RWPE2 (cell line): ENCODE measurements at regions not wholly inside any gene's neighbourhood (a gene's known extent, or its start where the extent isn't known, plus 50 kb on each side); places are given as distances from the start of the nearest gene placed in this dataset.

ENCODE experiments used
- ATAC-seq: fragments of 200-7000 bp; cut with Tn5 transposase; 3 replicates; pipeline ENCODE4 v1.9.1; 2021; ENCODE audit warnings: low read depth
- DNase-seq: peaks from one replicate; pipeline ENCODE4 v3.0.0-alpha.2; 2020; ENCODE audit warnings: low spot score
- H3K27ac ChIP-seq: fragments of 450-650 bp; 2 replicates; pipeline ENCODE4 v1.5.1; 2017; ENCODE audit warnings: mild to moderate bottlenecking; ENCODE audit not compliant: poor library complexity, severe bottlenecking
- H3K27me3 ChIP-seq: fragments of 250-450 bp; sonication (Bioruptor Pico); 2 replicates; pipeline ENCODE4 v1.5.1; 2021; ENCODE audit warnings: mild to moderate bottlenecking, moderate library complexity; ENCODE audit not compliant: insufficient read depth, poor library complexity, severe bottlenecking
- H3K36me3 ChIP-seq: fragments of 250-450 bp; sonication (Bioruptor Pico); 2 replicates; pipeline ENCODE4 v1.5.1; 2020; ENCODE audit warnings: low read depth, mild to moderate bottlenecking, moderate library complexity
- H3K4me1 ChIP-seq: fragments of 250-450 bp; sonication (Bioruptor Pico); 2 replicates; pipeline ENCODE4 v1.5.1; 2021; ENCODE audit warnings: mild to moderate bottlenecking, moderate library complexity; ENCODE audit not compliant: insufficient read depth, poor library complexity, severe bottlenecking
- H3K4me3 ChIP-seq: fragments of 250-450 bp; sonication (Bioruptor Pico); 2 replicates; pipeline ENCODE4 v1.5.1; 2021; ENCODE audit warnings: mild to moderate bottlenecking, moderate library complexity; ENCODE audit not compliant: severe bottlenecking
- H3K9me3 ChIP-seq: fragments of 250-450 bp; sonication (Bioruptor Pico); 2 replicates; pipeline ENCODE4 v1.5.1; 2021; ENCODE audit warnings: mild to moderate bottlenecking, moderate library complexity; ENCODE audit not compliant: severe bottlenecking
- TF ChIP-seq, protein P1 (sequence below): fragments of 450-650 bp; IDR thresholded peaks from one replicate; pipeline ENCODE4 v1.5.1; 2017; ENCODE audit warnings: mild to moderate bottlenecking, moderate library complexity; ENCODE audit not compliant: poor library complexity, severe bottlenecking

DNA sequence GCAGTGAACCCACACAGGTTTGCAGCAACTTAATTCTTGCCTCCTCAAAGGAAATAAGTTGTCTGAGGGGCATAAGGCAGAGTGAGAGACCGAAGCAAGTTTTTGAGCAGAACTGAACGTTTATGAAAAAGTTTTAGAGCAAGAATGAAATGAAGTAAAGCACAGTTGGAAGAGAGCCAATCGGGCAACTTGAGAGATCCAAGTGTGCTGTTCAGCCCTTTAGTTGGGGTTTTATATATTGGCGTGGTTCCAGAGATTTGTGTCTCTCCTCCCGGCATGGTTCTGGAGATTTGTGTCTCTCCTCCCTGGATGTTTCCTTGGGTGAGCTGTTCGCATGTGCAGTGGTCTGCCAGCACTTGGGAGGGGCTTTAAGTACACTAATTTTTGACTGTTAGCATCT lies 141.4 kb upstream of the DGKB start:
- Histone ChIP-seq H3K4me1 (no peaks in the 10 kb centered on the region), H3K27ac (no peak overlapping the region), H3K9me3 (no peaks in the 10 kb centered on the region), H3K4me3 (no peak overlapping the region), H3K27me3 (peaks cover 4% of the 10 kb centered on the region), H3K36me3 (no peaks in the 10 kb centered on the region)
- TF ChIP-seq, protein P1, sequence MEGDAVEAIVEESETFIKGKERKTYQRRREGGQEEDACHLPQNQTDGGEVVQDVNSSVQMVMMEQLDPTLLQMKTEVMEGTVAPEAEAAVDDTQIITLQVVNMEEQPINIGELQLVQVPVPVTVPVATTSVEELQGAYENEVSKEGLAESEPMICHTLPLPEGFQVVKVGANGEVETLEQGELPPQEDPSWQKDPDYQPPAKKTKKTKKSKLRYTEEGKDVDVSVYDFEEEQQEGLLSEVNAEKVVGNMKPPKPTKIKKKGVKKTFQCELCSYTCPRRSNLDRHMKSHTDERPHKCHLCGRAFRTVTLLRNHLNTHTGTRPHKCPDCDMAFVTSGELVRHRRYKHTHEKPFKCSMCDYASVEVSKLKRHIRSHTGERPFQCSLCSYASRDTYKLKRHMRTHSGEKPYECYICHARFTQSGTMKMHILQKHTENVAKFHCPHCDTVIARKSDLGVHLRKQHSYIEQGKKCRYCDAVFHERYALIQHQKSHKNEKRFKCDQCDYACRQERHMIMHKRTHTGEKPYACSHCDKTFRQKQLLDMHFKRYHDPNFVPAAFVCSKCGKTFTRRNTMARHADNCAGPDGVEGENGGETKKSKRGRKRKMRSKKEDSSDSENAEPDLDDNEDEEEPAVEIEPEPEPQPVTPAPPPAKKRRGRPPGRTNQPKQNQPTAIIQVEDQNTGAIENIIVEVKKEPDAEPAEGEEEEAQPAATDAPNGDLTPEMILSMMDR: no peak
- DNase-seq: no peak
- no peak for ATAC-seq

DNA sequence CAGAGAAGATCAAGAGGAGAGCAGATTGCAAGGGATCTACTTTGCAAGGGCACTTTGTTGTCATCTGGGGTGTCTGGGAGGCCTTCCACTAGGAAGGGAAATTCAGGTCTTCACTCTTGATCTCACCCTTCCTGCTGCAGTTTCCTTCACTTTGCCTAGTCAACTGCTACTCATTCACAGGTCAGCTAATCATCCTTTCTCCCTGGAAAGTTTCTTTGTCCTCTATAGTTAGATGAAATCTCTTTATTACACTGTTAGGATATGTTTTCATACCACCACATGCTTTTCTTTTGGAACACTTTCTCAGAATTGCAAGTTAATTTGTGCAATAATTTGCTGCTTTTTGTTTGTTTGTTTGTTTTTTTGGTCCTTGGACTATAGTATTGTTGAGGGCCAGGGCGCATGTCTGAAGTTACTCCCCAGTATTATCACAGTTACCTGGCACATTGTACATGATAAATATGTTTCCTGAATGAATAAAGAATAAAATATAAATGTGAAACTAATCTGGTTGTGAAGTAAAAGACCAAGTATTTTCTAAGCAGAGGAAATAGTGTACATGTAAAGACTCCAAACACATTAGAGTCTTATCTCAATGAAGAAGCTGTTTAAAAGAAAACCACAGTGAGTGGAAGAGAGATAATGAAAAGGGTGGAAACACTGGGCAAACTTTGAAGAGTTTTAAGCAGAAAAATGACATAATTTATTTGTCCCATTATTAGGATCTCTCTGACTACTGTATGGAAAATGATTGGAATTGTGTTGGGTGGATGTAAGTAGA lies 139.9 kb upstream of the DGKB start:
- Histone ChIP-seq H3K4me3 (no peak overlapping the region), H3K4me1 (no peaks in the 10 kb centered on the region), H3K36me3 (no peaks in the 10 kb centered on the region), H3K9me3 (no peaks in the 10 kb centered on the region), H3K27me3 (peaks cover 4% of the 10 kb centered on the region), H3K27ac (no peak overlapping the region)
- TF ChIP-seq, protein P1: no peak
- no peak for ATAC-seq
- no peak for DNase-seq

DNA sequence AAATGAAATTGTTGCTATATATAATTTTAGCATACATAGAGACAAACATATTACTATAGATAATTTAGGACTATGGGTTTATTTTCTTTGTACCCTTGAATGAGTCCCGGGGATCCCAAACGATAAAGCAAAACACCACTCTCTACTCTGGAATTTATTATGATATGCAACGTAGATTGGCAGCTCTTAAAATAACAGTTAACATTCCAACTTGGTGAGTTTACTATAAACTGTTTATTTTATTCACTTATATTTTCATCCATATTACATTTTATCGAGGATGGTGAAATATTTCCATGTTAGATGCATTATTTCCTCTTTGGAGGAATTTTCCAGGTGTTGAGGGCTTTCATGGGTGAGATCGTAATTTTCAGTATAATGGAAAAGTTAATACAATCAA lies 138.7 kb upstream of the DGKB start:
- no peaks in the 10 kb centered on the region for H3K36me3 ChIP-seq
- ATAC-seq (no peak), DNase-seq (no peak)
- no peaks in the 10 kb centered on the region for H3K9me3 ChIP-seq
- no peak overlapping the region for H3K4me3 ChIP-seq
- no peak overlapping the region for H3K27ac ChIP-seq
- TF ChIP-seq, protein P1: no peak
- H3K27me3 ChIP-seq: peaks cover 4% of the 10 kb centered on the region
- H3K4me1 ChIP-seq: no peaks in the 10 kb centered on the region

DNA sequence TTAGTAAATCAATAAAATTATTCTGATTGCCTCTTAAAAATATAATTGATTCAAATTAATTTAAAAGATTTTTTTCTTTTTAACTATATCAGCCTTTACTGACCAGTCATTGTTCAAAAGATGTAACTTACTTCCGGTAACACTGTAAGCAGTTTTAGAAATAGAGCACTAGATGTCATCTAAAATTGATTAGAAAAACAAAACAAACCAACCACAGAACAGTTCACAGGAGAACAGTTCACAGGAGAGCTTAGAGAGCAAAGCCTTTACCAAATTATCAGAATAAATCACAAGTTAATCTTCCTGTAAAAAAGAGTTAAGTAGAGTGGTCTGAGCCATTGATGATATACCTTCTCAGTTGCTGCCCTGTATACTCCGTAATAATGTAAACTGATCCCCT lies 133.3 kb upstream of the DGKB start:
- TF ChIP-seq, protein P1: no peak
- no peaks in the 10 kb centered on the region for H3K27me3 ChIP-seq
- no peak for DNase-seq
- no peaks in the 10 kb centered on the region for H3K9me3 ChIP-seq
- H3K27ac ChIP-seq: no peak overlapping the region
- no peaks in the 10 kb centered on the region for H3K4me1 ChIP-seq
- no peak overlapping the region for H3K4me3 ChIP-seq
- no peak for ATAC-seq
- H3K36me3 ChIP-seq: no peaks in the 10 kb centered on the region

DNA sequence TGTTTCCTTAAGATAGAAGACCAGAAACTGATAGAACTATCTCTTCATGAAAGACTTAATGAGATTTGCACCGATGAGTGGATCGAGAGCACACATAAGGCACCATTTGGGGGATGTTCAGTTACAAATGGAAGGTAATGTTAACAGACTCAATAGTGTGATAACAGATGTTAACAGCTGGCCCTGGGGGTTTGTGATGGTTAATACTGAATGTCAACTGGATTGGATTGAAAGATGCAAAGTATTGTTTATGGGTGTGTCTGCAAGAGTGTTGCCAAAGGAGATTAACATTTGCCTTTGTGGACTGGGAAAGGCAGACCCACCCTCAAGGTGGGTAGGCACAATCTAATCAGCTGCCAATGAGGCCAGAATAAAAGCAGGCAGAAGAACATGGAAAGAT lies 130.5 kb upstream of the DGKB start:
- ATAC-seq (no peak), DNase-seq (no peak)
- TF ChIP-seq, protein P1: no peak
- Histone ChIP-seq H3K27ac (no peak overlapping the region), H3K4me1 (no peaks in the 10 kb centered on the region), H3K27me3 (no peaks in the 10 kb centered on the region), H3K36me3 (no peaks in the 10 kb centered on the region), H3K4me3 (no peak overlapping the region), H3K9me3 (no peaks in the 10 kb centered on the region)
